ENCODE measurements at regions not wholly inside any gene's neighbourhood (a gene's known extent, or its start where the extent isn't known, plus 50 kb on each side); places are given as distances from the start of the nearest gene placed in this dataset.

DNA sequence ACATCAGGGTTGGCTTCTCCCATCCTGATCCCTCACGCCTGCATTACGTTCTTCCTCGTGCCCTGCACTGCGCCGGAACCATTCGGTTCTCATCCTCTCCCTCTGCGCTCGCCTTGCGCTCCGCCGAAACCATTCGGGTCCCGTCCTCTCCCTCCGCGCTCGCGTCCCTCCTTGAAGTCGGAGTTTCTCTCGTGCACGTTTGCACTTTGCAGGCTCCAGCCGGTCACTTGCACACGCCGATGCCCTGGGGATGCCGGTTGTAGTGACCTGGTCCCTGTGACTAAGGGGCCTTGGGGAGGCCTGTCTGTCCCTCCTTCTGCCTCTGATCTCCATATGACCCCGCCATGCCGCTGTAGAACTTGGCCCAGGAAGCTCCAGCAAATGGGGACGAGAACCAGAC, 265.8 kb downstream of the TEX29 start:
- H3K4me1 ChIP-seq (ENCODE audit: control insufficient read depth, extremely low read depth, insufficient read depth, low read length) = no peaks in the 10 kb centered on the region
- H3K27me3 ChIP-seq (ENCODE audit: control insufficient read depth, extremely low read depth, insufficient read depth, low read length) = no peaks in the 10 kb centered on the region
- no peaks in the 10 kb centered on the region for H3K9me1 ChIP-seq (ENCODE audit: control insufficient read depth, extremely low read depth, insufficient read depth, low read length)
- H3K27ac ChIP-seq (ENCODE audit: control insufficient read depth, insufficient read depth, low read length) = no peak overlapping the region
- H3K4me3 ChIP-seq (ENCODE audit: control insufficient read depth in 2 of 3, extremely low read depth in 1 of 3, insufficient read depth in 2 of 3, low read depth in 1 of 3, low read length in 3 of 3) = no peak overlapping the region
- no peaks in the 10 kb centered on the region for H3K36me3 ChIP-seq (ENCODE audit: control insufficient read depth in 2 of 2, extremely low read depth in 1 of 2, insufficient read depth in 2 of 2, low read length in 2 of 2)
- FAIRE-seq = no peak
- TF ChIP-seq, protein P1, sequence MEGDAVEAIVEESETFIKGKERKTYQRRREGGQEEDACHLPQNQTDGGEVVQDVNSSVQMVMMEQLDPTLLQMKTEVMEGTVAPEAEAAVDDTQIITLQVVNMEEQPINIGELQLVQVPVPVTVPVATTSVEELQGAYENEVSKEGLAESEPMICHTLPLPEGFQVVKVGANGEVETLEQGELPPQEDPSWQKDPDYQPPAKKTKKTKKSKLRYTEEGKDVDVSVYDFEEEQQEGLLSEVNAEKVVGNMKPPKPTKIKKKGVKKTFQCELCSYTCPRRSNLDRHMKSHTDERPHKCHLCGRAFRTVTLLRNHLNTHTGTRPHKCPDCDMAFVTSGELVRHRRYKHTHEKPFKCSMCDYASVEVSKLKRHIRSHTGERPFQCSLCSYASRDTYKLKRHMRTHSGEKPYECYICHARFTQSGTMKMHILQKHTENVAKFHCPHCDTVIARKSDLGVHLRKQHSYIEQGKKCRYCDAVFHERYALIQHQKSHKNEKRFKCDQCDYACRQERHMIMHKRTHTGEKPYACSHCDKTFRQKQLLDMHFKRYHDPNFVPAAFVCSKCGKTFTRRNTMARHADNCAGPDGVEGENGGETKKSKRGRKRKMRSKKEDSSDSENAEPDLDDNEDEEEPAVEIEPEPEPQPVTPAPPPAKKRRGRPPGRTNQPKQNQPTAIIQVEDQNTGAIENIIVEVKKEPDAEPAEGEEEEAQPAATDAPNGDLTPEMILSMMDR (optimal IDR thresholded peaks at IDR 0.05 in 1 of 3, IDR thresholded peaks at IDR 0.05 in 1 of 3, conservative IDR thresholded peaks at IDR 0.05 in 1 of 3; ENCODE audit: extremely low read depth in 1 of 3, insufficient read depth in 2 of 3, low read length in 3 of 3) = no peak
- TF ChIP-seq EZH2 (IDR thresholded peaks at IDR 0.05; ENCODE audit: low read length) = no peak
- dilution Hi-C loops (cut with MboI; ENCODE audit: extremely low pct_ligation_motif_present, low sequenced_read_pairs) = no loop called here
- H3K79me2 ChIP-seq (ENCODE audit: control insufficient read depth, insufficient read depth, low read length) = no peaks in the 10 kb centered on the region
- H3K9ac ChIP-seq (ENCODE audit: control insufficient read depth, extremely low read depth, insufficient read depth, low read length) = no peak overlapping the region
- peaks cover 21% of the 10 kb centered on the region for H3K9me3 ChIP-seq (ENCODE audit: control insufficient read depth, low read depth, low read length)
- no peak overlapping the region for H3K4me2 ChIP-seq (ENCODE audit: control insufficient read depth, extremely low read depth, insufficient read depth, low read depth, low read length)
- H4K20me1 ChIP-seq (ENCODE audit: control insufficient read depth, extremely low read depth, insufficient read depth, low read length) = no peaks in the 10 kb centered on the region
- H2AFZ ChIP-seq (ENCODE audit: control insufficient read depth, low read length) = no peak overlapping the region
- no peak for DNase-seq (ENCODE audit: low read depth, low spot score)

DNA sequence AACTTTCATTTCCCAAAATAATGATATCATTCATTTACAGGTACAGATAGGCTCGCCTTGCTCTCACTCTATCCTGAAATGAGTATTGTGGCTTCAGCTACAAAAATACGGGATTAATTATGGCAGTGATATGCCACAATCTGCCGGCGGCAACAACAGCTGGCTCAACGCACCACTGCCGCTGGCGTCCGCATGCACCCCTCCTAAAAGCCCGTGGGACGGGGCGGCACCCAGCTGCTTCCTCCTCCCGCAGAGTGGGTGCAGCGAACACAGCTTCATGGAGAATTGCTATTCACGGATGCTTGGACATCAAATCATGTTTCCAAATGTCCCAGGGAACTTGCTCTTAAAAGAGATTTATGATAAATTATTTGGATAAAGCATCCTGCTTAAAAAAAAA, 266.8 kb downstream of the TEX29 start:
- H3K4me3 ChIP-seq (ENCODE audit: control insufficient read depth in 2 of 3, extremely low read depth in 1 of 3, insufficient read depth in 2 of 3, low read depth in 1 of 3, low read length in 3 of 3) = no peak overlapping the region
- no peak overlapping the region for H3K4me2 ChIP-seq (ENCODE audit: control insufficient read depth, extremely low read depth, insufficient read depth, low read depth, low read length)
- no peak for TF ChIP-seq EZH2 (IDR thresholded peaks at IDR 0.05; ENCODE audit: low read length)
- TF ChIP-seq, protein P1 (optimal IDR thresholded peaks at IDR 0.05 in 1 of 3, IDR thresholded peaks at IDR 0.05 in 1 of 3, conservative IDR thresholded peaks at IDR 0.05 in 1 of 3; ENCODE audit: extremely low read depth in 1 of 3, insufficient read depth in 2 of 3, low read length in 3 of 3) = no peak
- no peak for FAIRE-seq
- H3K9me3 ChIP-seq (ENCODE audit: control insufficient read depth, low read depth, low read length) = peaks cover 21% of the 10 kb centered on the region
- H3K27ac ChIP-seq (ENCODE audit: control insufficient read depth, insufficient read depth, low read length) = no peak overlapping the region
- no peak for DNase-seq (ENCODE audit: low read depth, low spot score)
- H3K79me2 ChIP-seq (ENCODE audit: control insufficient read depth, insufficient read depth, low read length) = no peaks in the 10 kb centered on the region
- H3K27me3 ChIP-seq (ENCODE audit: control insufficient read depth, extremely low read depth, insufficient read depth, low read length) = no peaks in the 10 kb centered on the region
- no peaks in the 10 kb centered on the region for H3K36me3 ChIP-seq (ENCODE audit: control insufficient read depth in 2 of 2, extremely low read depth in 1 of 2, insufficient read depth in 2 of 2, low read length in 2 of 2)
- H3K4me1 ChIP-seq (ENCODE audit: control insufficient read depth, extremely low read depth, insufficient read depth, low read length) = no peaks in the 10 kb centered on the region
- no peak overlapping the region for H2AFZ ChIP-seq (ENCODE audit: control insufficient read depth, low read length)
- no peaks in the 10 kb centered on the region for H4K20me1 ChIP-seq (ENCODE audit: control insufficient read depth, extremely low read depth, insufficient read depth, low read length)
- H3K9ac ChIP-seq (ENCODE audit: control insufficient read depth, extremely low read depth, insufficient read depth, low read length) = no peak overlapping the region
- H3K9me1 ChIP-seq (ENCODE audit: control insufficient read depth, extremely low read depth, insufficient read depth, low read length) = no peaks in the 10 kb centered on the region
- dilution Hi-C loops (cut with MboI; ENCODE audit: extremely low pct_ligation_motif_present, low sequenced_read_pairs) = no loop called here

Measured in keratinocyte (primary cell).